ENCODE measurements at regions not wholly inside any gene's neighbourhood (a gene's known extent, or its start where the extent isn't known, plus 50 kb on each side); places are given as distances from the start of the nearest gene placed in this dataset.
A peak's percentile ranks its signal among the peaks of the same experiment; 100 is the strongest.

DNA sequence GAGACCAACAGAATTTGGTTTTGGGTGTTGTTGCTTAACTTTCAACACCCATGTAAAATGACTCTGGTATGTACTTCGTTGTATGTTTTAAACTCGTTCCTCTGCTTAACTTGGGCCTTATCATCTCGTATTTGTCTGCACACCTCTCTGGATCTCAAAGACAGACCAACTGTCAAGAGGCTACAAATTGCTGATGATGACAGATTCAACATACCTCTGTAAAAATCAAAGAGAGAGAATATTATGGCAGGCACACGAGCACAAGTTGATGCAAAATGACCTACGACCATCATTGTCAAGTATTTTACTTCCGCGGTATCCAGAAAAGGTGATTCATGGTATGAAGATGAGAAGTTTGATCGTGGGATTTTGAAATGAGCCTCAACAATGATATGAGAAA is 132.1 kb upstream of the ARGLU1 start:
- no peak overlapping the region for H3K4me3 ChIP-seq (ENCODE audit: low read depth, low read length)
- H3K36me3 ChIP-seq (ENCODE audit: control insufficient read depth, insufficient read depth, low read length), result no peaks in the 10 kb centered on the region
- DNase-seq (ENCODE audit: low read depth) (no peak), FAIRE-seq (no peak)
- no peaks in the 10 kb centered on the region for H3K27me3 ChIP-seq (ENCODE audit: control insufficient read depth, insufficient read depth, low read length)
- no peak for TF ChIP-seq CTCF (IDR thresholded peaks at IDR 0.05; ENCODE audit: insufficient read depth, low read length, severe bottlenecking)

GRCh38 chr13:106699311-106699710 is 131.4 kb upstream of the ARGLU1 start:
- no peak for TF ChIP-seq CTCF (IDR thresholded peaks at IDR 0.05; ENCODE audit: insufficient read depth, low read length, severe bottlenecking)

DNA sequence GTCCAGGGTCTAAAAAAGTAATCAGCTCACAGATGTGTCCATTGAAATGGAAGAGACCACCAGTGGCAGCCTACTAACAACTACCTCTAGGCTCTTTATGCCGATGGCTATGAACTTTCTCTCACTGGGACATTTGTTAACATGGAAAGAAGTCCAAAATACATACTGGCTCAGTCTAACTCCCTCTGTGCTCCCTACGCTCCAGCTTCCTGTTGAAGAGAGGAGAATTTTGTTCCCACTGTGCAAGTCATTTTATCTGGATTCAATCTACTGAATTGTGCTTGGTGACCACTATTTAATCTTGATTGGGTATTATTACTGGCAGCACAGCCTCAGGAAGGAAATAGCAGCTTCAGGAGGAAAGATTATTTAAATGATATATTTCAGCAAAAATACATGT is 128.8 kb upstream of the ARGLU1 start:
- no peak for TF ChIP-seq CTCF (IDR thresholded peaks at IDR 0.05; ENCODE audit: insufficient read depth, low read length, severe bottlenecking)
- FAIRE-seq (no peak), DNase-seq (ENCODE audit: low read depth) (no peak)
- Histone ChIP-seq H3K36me3 (ENCODE audit: control insufficient read depth, insufficient read depth, low read length) (no peaks in the 10 kb centered on the region), H3K4me3 (ENCODE audit: low read depth, low read length) (no peak overlapping the region), H3K27me3 (ENCODE audit: control insufficient read depth, insufficient read depth, low read length) (no peaks in the 10 kb centered on the region)

More at GRCh38 chr13:106699311-106699710, 131.4 kb upstream of the ARGLU1 start:
- no peak for FAIRE-seq
- Histone ChIP-seq H3K4me3 (ENCODE audit: low read depth, low read length) (no peak overlapping the region), H3K36me3 (ENCODE audit: control insufficient read depth, insufficient read depth, low read length) (no peaks in the 10 kb centered on the region), H3K27me3 (ENCODE audit: control insufficient read depth, insufficient read depth, low read length) (no peaks in the 10 kb centered on the region)
- DNase-seq (ENCODE audit: low read depth), result no peak

- no peak for TF ChIP-seq CTCF (IDR thresholded peaks at IDR 0.05; ENCODE audit: insufficient read depth, low read length, severe bottlenecking)
- Histone ChIP-seq H3K36me3 (ENCODE audit: control insufficient read depth, insufficient read depth, low read length) (no peaks in the 10 kb centered on the region), H3K4me3 (ENCODE audit: low read depth, low read length) (no peak overlapping the region), H3K27me3 (ENCODE audit: control insufficient read depth, insufficient read depth, low read length) (no peaks in the 10 kb centered on the region)
- DNase-seq (ENCODE audit: low read depth) (no peak), FAIRE-seq (no peak)
Measured at GRCh38 chr13:106696140-106696539, 128.2 kb upstream of the ARGLU1 start.

GRCh38 chr13:106695139-106695538 is 127.2 kb upstream of the ARGLU1 start:
- Histone ChIP-seq H3K36me3 (ENCODE audit: control insufficient read depth, insufficient read depth, low read length) (no peaks in the 10 kb centered on the region), H3K27me3 (ENCODE audit: control insufficient read depth, insufficient read depth, low read length) (no peaks in the 10 kb centered on the region), H3K4me3 (ENCODE audit: low read depth, low read length) (no peak overlapping the region)
- TF ChIP-seq CTCF (IDR thresholded peaks at IDR 0.05; ENCODE audit: insufficient read depth, low read length, severe bottlenecking), result no peak
- no peak for DNase-seq (ENCODE audit: low read depth)
- no peak for FAIRE-seq

GRCh38 chr13:106691861-106692260 is 123.9 kb upstream of the ARGLU1 start:
- no peak for TF ChIP-seq CTCF (IDR thresholded peaks at IDR 0.05; ENCODE audit: insufficient read depth, low read length, severe bottlenecking)
- Histone ChIP-seq H3K36me3 (ENCODE audit: control insufficient read depth, insufficient read depth, low read length) (no peaks in the 10 kb centered on the region), H3K4me3 (ENCODE audit: low read depth, low read length) (no peak overlapping the region), H3K27me3 (ENCODE audit: control insufficient read depth, insufficient read depth, low read length) (no peaks in the 10 kb centered on the region)
- FAIRE-seq (no peak), DNase-seq (ENCODE audit: low read depth) (peak; percentile 12)

Data from bronchial epithelial cell (primary cell).